NCI-H460 (cell line): ENCODE measurements at regions not wholly inside any gene's neighbourhood (a gene's known extent, or its start where the extent isn't known, plus 50 kb on each side); places are given as distances from the start of the nearest gene placed in this dataset.
"Not testable (repeated sequence)": the region's sequence is repeated elsewhere in the genome, so short reads cannot be mapped to it uniquely, and the experiment has no call there.

ENCODE experiments used
- DNase-seq: peaks from one replicate; pipeline ENCODE4 v3.0.0-alpha.2; 2016; ENCODE audit warnings: low read depth; ENCODE audit errors: extremely low read depth

DNA sequence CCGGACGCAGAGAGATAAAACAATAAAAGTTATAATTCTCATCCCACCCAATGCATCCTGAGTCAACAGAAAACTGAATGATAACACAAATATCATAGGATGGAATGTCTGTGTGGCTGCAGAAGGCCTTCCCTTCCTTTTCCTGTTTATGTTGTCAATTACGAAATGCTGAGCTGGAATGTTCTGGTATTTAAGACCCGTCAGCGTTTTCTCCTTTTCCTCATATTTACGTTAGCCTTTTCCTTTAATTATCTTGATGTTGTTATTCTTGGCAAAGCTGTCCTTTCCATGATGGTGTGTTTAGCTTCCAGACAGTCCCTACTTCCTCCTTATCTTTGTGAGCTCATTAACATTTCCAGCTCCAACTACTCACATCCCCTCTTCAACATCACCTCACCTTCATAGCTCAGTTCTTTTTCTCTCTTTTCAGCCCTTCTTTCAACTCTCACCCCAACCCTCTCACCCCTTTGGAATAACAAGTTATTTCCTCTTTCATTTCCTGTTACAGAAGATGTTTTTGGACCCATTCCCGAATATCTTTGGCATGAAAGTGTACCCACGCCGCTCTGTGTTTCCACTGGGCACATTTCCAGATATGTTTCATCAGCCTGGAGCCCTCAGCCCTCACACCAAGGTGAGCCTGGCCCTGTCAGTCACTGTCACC, 221.6 kb downstream of the NR2F1-AS1 start:
- DNase-seq = peak; percentile 88

DNA sequence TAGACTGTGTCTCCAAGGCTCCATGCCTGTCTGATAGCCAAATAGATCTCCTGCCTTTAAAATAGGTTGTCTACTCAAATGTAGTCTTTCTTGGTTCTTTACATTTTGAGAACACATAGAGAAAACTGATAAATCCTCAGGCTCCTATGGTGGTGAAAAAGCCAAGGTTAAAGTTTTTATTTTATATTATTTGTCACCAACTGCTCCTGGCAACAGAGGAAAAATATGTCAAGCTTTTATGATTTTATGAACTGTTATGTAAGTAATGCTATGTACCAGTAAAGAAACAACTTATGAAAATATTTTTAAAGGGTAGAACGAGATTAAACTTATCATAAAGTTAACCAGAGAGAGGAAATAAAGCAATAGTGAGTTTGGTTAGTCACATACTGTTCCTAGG, 222.8 kb downstream of the NR2F1-AS1 start:
- DNase-seq = no peak

DNA sequence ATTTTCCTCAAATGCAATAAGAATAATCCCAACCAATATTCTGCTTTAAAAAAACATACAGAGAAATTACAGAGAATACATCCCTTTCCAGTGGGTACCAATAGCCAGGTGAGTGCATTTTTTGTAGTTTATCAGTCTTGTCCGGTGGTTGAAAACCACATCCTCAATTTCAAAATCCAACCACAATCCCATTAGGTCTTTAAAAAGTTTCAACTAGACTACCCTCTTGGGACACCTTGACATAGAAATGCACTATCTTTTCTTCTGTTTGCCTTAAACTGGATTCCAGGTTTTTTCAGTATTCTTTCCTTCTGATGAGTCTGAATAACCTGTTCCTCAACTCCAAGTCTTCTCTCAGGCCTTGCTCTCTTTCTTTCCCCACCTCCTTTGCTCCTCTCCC, 223.3 kb downstream of the NR2F1-AS1 start:
- DNase-seq = no peak

DNA sequence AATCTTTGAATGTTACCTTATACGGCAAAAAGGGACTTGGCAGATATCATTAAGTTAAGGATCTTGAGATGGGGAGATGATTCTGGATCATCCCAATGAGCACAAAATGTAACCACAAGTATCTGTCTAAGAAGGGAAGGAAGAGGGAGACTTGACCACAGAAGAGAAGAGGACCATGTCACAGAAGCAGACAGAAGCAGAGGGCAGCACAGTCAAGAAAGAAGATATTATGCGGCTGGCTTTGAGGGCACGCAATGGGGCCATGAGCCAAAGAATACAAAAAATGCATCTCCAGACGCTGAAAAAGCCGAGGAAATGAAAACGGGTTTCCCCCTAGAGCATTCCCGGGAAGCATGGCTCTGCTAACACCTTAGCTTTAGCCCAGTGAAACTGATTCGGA, 225.3 kb downstream of the NR2F1-AS1 start:
- DNase-seq = no peak

DNA sequence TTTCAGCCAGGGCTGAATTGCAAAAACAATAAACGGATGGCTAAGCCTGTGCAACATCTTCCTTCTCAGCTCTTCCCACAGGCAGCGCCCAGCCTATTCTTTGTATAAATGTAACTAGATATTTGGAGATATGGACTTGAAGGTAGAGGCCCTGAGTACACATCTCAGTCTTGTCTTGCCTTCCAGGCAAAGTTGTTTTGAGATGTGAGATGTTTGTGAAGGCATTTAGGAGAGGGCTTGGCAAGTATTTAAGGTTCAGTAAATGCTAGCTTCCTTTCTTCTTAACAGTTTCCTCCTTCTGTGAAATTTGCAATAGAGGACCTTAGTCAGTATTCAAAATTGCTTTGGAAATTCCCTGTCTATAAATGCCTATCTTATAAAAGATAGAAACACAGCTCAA, 228.8 kb downstream of the NR2F1-AS1 start:
- no peak for DNase-seq

DNA sequence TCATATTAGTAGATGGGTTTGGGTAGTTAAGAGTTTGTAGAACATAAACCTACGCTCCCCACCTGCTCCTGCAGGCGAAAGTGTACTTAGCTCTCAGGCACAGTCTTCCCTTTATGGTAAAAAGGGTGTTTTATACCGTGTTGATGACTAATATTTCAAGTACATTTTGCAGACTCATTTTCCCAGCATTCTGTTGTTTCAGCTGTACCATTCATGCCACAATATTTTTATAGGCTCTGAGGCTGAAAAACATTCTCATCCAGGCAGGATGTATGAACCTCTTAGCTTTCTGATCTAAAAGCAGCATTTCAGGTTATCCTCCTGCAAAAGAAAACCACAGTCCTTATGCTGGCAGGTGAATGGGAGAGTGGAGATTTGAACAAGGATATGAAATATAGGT, 231.4 kb downstream of the NR2F1-AS1 start:
- no peak for DNase-seq

DNA sequence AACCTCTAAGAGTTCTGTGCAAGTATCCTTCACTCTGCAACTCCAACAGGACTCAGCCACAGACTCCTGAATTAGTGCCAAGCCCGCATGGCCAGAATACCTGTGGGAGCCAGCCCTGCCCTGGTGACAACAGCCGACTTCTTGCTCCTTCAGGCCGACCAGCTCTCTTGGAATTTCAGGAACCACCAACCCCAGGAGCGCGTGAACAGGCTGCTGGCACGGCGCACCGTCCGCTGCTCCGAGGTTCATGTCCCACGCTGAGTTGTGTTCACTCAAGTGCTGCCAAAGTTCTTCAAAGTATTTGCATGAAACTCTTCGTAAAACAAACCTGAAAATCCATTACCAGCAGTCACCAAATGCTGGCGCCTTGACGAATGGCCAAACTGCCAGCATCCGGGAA, 232.8 kb downstream of the NR2F1-AS1 start:
- DNase-seq = no peak

DNA sequence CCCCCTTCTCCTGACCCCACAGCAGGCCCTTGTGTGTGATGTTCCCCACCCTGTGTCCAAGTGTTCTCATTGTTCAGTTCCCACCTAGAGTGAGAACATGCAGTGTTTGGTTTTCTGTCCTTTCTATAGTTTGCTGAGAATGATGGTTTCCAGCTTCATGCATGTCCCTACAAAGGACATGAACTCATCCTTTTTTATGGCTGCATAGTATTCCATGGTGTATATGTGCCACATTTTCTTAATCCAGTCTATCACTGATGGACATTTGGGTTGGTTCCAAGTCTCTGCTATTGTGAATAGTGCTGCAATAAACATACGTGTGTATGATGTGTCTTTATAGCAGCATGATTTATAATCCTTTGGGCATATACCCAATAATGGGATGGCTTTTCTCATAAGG, 234.2 kb downstream of the NR2F1-AS1 start:
- not testable (repeated sequence) for DNase-seq

DNA sequence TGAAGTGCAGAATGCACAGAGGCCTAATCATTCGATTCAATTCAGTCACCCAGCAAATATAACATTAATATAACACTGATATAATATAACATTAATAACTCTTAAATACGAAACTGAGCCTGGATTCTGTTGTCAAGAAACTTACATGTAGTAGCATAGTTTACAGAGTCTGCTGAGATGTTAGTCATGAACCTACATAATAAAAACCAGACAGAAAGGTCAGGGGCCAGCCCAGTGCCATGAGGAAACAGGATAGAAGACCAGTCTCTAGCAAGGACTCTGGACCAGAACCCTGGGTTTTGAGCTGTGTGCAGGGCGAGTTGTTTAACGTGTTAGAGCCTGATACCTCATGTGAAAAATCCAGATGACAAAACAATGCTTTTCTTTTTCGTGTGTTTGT, 234.7 kb downstream of the NR2F1-AS1 start:
- no peak for DNase-seq

DNA sequence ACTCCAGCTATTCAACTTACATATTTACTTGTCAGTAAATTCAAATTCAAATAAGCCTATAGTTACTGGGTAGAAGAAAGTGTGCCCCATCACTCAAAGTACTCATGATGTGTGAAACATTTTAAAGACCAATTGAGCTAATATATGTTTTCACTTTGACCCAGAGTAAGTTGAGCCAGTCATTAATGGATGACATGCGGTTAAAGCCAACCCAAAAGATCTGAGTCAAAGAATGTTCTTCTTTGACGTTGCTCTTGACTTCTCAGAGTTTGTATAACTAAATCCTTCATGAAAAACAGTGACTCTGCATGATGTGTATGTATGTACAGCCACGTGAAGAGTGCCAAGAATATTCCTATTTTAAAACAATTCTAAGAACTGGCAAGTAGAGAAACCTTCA, 237.4 kb downstream of the NR2F1-AS1 start:
- DNase-seq = no peak

DNA sequence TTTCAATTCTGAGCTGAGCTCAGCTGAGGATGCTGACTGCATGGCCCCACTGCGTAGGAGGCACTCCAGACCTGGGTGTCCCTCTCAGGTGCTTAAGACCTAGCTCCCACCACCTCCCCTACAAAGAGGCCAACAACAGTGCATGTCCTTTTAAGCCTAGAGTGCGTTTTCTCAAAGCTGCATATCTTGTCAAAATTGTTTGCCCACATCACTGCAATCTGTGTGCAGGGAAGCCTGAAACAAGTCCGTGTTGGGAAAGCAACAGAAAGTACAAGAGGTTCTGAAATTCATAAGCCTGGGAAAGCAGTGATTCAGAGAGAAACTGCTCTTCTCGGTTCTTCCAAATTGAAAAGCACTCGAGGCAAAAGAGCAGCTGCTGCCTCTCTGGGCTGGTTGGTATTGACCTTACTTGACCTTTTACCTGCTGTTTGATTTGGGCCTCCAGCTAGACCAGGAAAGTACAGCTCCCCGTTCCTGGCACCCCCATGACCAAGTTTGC, 238.4 kb downstream of the NR2F1-AS1 start:
- no peak for DNase-seq

DNA sequence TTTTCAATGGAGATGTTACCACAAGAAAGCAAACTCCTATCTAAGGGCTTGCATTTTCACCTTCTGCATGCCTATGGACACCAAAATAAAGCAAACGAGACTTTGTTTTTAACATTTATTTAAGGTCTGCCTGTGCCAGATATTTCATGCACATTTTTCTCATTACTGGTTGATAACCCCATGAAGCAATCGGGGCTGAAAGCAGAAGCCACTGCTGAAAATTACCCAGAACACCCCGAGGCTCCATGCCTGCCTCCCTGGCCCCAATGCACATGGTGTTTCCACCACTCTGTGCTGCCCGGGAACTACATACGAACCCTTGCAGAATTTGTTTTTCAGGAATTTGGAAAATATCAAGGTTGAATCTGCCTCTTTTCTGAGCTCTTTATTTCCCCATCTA, 240.1 kb downstream of the NR2F1-AS1 start:
- no peak for DNase-seq

DNA sequence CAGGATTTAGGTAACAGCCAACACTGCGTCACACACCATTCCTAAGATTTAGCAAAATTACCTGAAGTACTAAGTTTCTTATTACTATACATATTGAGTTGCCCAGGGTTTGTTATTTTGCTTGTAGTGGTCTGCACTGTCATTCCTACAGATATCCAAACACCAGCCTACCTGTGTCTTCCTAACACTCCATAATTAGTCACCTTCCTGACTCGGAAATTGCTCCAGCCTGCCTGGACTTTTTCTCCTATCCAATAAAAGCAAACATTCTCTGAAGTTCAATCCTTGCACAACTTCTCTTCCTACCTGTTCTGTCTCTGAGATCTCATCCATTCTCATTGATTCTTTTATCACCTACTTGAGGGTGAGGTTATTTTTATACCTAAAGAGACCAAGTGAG, 243.9 kb downstream of the NR2F1-AS1 start:
- no peak for DNase-seq

DNA sequence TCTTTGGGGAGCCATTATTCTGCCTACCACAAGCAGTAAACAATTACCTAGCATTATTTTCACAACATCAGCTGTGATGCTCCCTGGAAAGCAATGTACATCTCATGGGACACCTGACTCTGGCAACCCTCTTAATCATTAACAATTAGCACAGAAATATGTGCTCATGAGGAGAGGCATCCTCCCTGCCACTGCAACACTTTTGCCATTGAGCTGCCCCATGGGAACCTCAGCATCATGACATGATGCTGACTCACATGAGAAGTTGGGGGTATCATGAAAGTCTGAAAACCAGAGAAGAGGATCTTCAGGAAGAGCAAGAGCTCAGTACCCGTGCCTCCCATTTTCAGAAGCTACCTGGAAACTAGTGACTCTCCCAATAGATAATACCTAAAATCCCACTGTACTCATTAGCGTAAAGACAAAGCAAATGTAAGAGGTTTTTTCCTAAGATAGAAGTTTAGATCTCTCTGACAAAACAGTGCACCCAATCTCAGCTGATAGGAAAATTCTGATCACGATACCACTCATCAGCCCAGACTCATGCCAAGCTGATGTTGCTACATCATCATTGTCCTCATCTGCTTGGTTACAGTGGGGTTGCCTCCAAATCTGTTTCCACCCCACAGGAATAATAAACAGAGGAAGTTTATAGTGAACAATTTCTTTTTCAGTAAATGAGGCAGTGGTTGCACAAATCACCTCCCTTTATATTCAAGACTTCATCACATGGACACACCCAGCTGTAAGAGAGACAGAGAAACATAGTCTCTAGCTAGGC, 244.5 kb downstream of the NR2F1-AS1 start:
- DNase-seq = no peak

DNA sequence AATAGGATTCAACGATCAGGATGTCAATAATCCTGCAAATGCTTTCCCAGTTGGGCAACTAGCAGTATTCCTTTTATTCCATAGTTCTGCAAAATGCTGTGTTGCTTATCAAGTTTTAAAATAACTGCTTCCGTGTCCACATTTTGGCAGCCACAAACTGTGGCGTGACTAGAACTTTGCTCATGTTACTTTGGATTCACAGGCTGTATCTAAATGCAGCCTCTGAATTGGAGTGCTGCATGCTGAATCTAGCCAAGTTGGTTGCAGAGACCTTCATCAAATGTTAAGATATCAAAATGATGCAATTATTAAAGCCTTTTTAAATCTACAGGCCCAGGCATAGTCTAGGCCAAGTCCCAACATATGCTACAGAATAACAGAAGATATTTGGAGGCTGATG, 249.2 kb downstream of the NR2F1-AS1 start:
- DNase-seq = no peak

DNA sequence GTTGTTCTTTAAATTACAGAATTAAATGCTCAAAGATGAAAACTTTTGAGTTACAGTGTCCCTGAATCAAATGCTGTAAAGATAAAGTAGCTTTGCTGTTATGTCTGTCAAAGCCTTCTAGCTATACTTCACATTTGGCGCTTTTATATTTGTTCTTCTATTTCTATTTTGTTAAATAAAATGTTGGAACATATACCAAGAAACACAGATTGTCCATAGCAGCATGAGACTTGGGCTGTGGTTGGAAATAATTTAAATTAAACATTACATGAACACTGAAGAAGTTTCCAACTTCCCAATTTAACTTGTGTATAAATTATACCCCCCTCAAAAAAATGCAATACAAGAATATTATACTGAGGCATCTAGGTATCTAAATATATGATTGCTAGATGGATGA, 249.8 kb downstream of the NR2F1-AS1 start:
- DNase-seq = no peak

DNA sequence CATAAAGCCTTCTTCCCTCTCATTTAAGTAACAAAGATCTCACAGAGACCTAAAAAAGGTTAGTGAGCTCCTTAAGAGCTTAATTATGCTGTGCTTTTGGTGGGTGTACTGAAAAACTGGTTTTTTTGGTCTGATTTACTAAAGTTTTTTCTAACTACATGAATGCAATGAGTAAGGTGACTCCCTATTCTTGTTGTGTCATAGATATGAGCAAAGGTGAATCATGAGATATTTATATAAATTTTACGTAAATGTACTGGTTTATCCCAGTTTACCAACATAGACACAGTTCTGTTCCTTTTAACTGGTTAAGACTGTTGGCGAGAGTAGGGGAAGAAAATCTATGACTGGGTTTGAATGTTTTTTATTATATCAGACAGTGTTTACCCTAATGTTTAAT, 250.5 kb downstream of the NR2F1-AS1 start:
- DNase-seq = no peak

DNA sequence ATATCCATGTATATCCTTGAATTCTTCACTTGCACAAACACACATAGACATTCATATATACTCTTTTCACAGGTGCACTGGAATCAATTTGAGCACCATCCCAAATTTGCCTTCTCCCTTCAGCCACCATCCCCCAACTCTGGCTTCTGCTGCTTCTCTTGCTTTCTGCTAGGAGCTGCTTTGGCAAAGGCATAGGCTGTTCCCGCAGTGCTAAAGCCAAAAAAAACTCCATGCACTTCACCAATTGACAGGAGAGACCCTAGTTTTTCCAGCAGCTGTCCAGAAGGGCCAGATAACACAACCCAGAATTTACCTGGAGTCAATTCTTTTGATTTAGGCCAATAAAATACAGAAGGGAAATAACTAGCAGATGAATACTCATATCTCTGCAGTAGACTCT, 251.3 kb downstream of the NR2F1-AS1 start:
- DNase-seq = no peak

DNA sequence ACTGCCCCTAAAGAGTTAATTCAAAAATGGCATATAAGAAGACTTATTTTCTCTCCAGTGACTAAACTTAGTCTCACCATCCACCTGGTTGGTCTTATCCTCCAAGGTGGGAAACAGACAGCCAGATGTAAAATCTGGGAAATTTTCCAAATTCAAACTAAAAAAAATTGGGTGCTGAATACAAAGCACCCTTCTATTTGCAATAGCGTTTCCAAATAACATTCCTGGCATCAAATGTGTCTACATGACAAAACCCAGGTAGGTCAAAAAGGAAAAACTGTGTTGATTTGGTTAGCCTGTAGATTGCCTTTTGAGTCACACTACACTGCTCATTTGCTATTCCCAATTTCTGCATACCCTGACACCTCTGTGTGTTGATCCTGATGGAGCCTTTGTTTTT, 252.2 kb downstream of the NR2F1-AS1 start:
- DNase-seq = no peak

DNA sequence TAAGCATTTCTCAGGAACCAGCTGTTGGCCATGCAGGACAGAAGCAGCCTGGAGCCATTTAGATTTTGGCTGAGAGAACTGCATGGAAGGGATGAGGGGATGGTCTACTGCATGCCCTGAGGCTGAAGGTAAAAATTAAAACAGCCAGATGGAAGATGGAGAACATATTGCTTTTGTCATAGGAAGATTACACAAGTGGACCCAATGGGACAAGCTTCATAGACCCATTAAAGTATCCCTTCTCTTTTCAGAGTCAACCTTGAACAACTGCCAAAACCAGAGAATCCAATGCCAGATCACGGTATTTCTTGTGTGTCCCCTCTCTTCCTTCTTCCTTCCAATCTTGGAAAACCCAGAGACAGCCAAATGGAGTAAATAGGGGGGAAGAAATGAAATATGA, 253.4 kb downstream of the NR2F1-AS1 start:
- DNase-seq = no peak

DNA sequence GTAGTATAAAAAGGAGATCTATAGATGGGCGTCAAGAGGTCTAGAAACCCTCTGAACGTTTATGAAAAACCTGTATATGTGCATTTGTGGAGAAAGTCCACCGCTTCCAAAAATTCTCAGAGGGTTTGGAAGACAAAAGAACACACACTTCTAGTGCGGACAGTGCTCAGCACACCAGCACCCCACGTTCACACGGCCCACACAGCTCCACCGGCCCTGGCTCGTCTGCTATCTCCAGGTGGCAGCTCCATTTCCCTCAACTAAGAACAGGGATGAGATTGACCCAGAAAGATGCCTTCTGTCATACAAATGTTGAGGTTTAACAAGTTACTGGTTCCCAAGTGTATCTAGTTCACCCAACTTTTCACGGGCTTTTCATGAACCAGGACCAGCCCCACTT, 255.1 kb downstream of the NR2F1-AS1 start:
- DNase-seq = no peak
